ENCODE measurements at regions not wholly inside any gene's neighbourhood (a gene's known extent, or its start where the extent isn't known, plus 50 kb on each side); places are given as distances from the start of the nearest gene placed in this dataset.

DNA sequence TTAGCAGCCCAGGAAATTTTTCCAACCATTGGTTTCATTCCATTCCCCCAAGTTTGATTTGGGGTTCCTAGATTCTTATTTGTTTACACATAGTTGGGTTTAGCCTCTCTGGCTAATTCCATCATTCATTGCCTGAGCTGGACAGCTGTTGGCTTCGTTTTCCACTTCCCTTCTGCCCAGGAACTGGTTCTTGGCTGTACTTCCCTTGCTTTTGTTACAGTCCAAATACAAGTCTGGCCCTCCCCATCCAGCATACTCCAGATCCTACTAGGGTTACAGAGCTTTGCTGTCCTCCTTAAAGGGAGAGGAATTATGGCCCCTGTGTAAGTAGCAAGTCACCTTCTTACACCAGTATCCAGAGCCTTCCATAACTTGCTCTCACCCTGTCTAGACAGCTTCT, 356.3 kb downstream of the FAT3 start:
- TF ChIP-seq, protein P1, sequence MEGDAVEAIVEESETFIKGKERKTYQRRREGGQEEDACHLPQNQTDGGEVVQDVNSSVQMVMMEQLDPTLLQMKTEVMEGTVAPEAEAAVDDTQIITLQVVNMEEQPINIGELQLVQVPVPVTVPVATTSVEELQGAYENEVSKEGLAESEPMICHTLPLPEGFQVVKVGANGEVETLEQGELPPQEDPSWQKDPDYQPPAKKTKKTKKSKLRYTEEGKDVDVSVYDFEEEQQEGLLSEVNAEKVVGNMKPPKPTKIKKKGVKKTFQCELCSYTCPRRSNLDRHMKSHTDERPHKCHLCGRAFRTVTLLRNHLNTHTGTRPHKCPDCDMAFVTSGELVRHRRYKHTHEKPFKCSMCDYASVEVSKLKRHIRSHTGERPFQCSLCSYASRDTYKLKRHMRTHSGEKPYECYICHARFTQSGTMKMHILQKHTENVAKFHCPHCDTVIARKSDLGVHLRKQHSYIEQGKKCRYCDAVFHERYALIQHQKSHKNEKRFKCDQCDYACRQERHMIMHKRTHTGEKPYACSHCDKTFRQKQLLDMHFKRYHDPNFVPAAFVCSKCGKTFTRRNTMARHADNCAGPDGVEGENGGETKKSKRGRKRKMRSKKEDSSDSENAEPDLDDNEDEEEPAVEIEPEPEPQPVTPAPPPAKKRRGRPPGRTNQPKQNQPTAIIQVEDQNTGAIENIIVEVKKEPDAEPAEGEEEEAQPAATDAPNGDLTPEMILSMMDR (IDR thresholded peaks at IDR 0.05; ENCODE audit: low read depth, low read length, missing input control) = no peak
- TF ChIP-seq, protein P2, sequence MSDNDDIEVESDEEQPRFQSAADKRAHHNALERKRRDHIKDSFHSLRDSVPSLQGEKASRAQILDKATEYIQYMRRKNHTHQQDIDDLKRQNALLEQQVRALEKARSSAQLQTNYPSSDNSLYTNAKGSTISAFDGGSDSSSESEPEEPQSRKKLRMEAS (IDR thresholded peaks at IDR 0.05) = no peak
- TF ChIP-seq JUND (IDR thresholded peaks at IDR 0.05) (no peak), YY1 (IDR thresholded peaks at IDR 0.05) (no peak), RAD21 (IDR thresholded peaks at IDR 0.05) (no peak), GABPA (IDR thresholded peaks at IDR 0.05 in 1 of 2, conservative IDR thresholded peaks at IDR 0.05 in 1 of 2) (no peak), FOXA1 (IDR thresholded peaks at IDR 0.05) (no peak), HNF4G (IDR thresholded peaks at IDR 0.05) (no peak)
- TF ChIP-seq, protein P3, sequence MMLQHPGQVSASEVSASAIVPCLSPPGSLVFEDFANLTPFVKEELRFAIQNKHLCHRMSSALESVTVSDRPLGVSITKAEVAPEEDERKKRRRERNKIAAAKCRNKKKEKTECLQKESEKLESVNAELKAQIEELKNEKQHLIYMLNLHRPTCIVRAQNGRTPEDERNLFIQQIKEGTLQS (IDR thresholded peaks at IDR 0.05) = no peak

Data from liver (tissue), 3 donors.